ENCODE measurements at regions not wholly inside any gene's neighbourhood (a gene's known extent, or its start where the extent isn't known, plus 50 kb on each side); places are given as distances from the start of the nearest gene placed in this dataset.

GRCh38 chr5:43891112-43891511, 288.1 kb downstream of the NNT start:
- no peak overlapping the region for H3K27ac Mint-ChIP-seq
- TF ChIP-seq CTCF (IDR thresholded peaks at IDR 0.05) = no peak
- H3K9ac ChIP-seq (ENCODE audit: insufficient read depth, low read length, poor library complexity, severe bottlenecking) = no peak overlapping the region
- H3K79me2 ChIP-seq (ENCODE audit: insufficient read depth, low read length) = no peaks in the 10 kb centered on the region
- H3K36me3 ChIP-seq (replicated peaks in 1 of 2; ENCODE audit: control insufficient read depth in 1 of 2, insufficient read depth in 2 of 2, low read length in 2 of 2) = no peaks in the 10 kb centered on the region
- no peaks in the 10 kb centered on the region for H3K36me3 Mint-ChIP-seq
- no peak overlapping the region for H2AFZ ChIP-seq (ENCODE audit: insufficient read depth, low read depth, low read length, poor library complexity, severe bottlenecking)
- H3K27ac ChIP-seq (ENCODE audit: low read depth in 1 of 2, low read length in 2 of 2) = no peak overlapping the region
- H3K4me3 Mint-ChIP-seq = no peak overlapping the region
- H3K9me3 ChIP-seq (replicated peaks in 1 of 2; ENCODE audit: control insufficient read depth in 1 of 2, insufficient read depth in 1 of 2, low read length in 2 of 2) = no peaks in the 10 kb centered on the region
- H3K4me1 Mint-ChIP-seq = no peaks in the 10 kb centered on the region
- H3K27me3 Mint-ChIP-seq (ENCODE audit: low read depth in 3 of 3) = no peaks in the 10 kb centered on the region
- H3K4me1 ChIP-seq (ENCODE audit: control insufficient read depth in 1 of 2, insufficient read depth in 2 of 2, low read length in 2 of 2) = no peaks in the 10 kb centered on the region
- no peaks in the 10 kb centered on the region for H3K27me3 ChIP-seq (ENCODE audit: control insufficient read depth in 2 of 2, insufficient read depth in 2 of 2, low read length in 2 of 2)
- no peaks in the 10 kb centered on the region for H4K20me1 ChIP-seq (ENCODE audit: insufficient read depth, low read length)
- intact Hi-C loops (cut with micrococcal nuclease) = no loop called here
- H3K9me3 Mint-ChIP-seq = peaks cover 0 to 3% (median 0%) of the 10 kb centered on the region in 7 donors
- no peak overlapping the region for H3K4me3 ChIP-seq (replicated peaks in 1 of 3; ENCODE audit: low read depth in 2 of 3, low read length in 3 of 3)
- DNase-seq = no peak
- no CpG with 5 or more reads among the region's 1 CpG for WGBS (ENCODE audit: insufficient coverage)
- H3K4me2 ChIP-seq (replicated peaks; ENCODE audit: extremely low read depth, low read length, poor library complexity, severe bottlenecking) = no peak overlapping the region

GRCh38 chr5:43889233-43889632, 286.3 kb downstream of the NNT start:
- H3K9me3 Mint-ChIP-seq = peaks cover 0 to 3% (median 0%) of the 10 kb centered on the region in 7 donors
- no peak overlapping the region for H3K4me3 Mint-ChIP-seq
- H3K27me3 Mint-ChIP-seq (ENCODE audit: low read depth in 3 of 3) = no peaks in the 10 kb centered on the region
- Histone ChIP-seq H3K27me3 (ENCODE audit: control insufficient read depth in 2 of 2, insufficient read depth in 2 of 2, low read length in 2 of 2) (no peaks in the 10 kb centered on the region), H2AFZ (ENCODE audit: insufficient read depth, low read depth, low read length, poor library complexity, severe bottlenecking) (no peak overlapping the region), H4K20me1 (ENCODE audit: insufficient read depth, low read length) (no peaks in the 10 kb centered on the region), H3K4me3 (replicated peaks in 1 of 3; ENCODE audit: low read depth in 2 of 3, low read length in 3 of 3) (no peak overlapping the region), H3K9ac (ENCODE audit: insufficient read depth, low read length, poor library complexity, severe bottlenecking) (no peak overlapping the region), H3K9me3 (replicated peaks in 1 of 2; ENCODE audit: control insufficient read depth in 1 of 2, insufficient read depth in 1 of 2, low read length in 2 of 2) (no peaks in the 10 kb centered on the region), H3K36me3 (replicated peaks in 1 of 2; ENCODE audit: control insufficient read depth in 1 of 2, insufficient read depth in 2 of 2, low read length in 2 of 2) (no peaks in the 10 kb centered on the region), H3K79me2 (ENCODE audit: insufficient read depth, low read length) (no peaks in the 10 kb centered on the region), H3K4me1 (ENCODE audit: control insufficient read depth in 1 of 2, insufficient read depth in 2 of 2, low read length in 2 of 2) (no peaks in the 10 kb centered on the region), H3K27ac (ENCODE audit: low read depth in 1 of 2, low read length in 2 of 2) (no peak overlapping the region), H3K4me2 (replicated peaks; ENCODE audit: extremely low read depth, low read length, poor library complexity, severe bottlenecking) (no peak overlapping the region)
- no peaks in the 10 kb centered on the region for H3K36me3 Mint-ChIP-seq
- DNase-seq = no peak
- no peaks in the 10 kb centered on the region for H3K4me1 Mint-ChIP-seq
- no peak for TF ChIP-seq CTCF (IDR thresholded peaks at IDR 0.05)
- intact Hi-C loops (cut with micrococcal nuclease) = no loop called here
- H3K27ac Mint-ChIP-seq = peak overlapping the region in 1 of 7 donors; percentile 6
- WGBS (ENCODE audit: insufficient coverage) = 92% methylated on average over 1 of the region's 1 CpG
